Astrocyte (in vitro differentiated cells and primary cell): ENCODE measurements at regions not wholly inside any gene's neighbourhood (a gene's known extent, or its start where the extent isn't known, plus 50 kb on each side); places are given as distances from the start of the nearest gene placed in this dataset.
A peak's percentile ranks its signal among the peaks of the same experiment; 100 is the strongest.

Source experiments
- DNase-seq: peaks from one replicate; pipeline ENCODE4 v3.0.0-alpha.2; 2010; ENCODE audit warnings: low read depth
- FAIRE-seq: peaks from 2 replicates; lab custom pipeline; 2011; peaks lifted over from hg19 to GRCh38; lab: Jason Lieb, UNC
- H2AFZ ChIP-seq: 2 replicates; pipeline ENCODE4 v1.6.0; 2012; ENCODE audit warnings: low read depth, low read length, inconsistent platforms
- H3K27ac ChIP-seq: 2 replicates; pipeline ENCODE4 v1.5.1; 2011; ENCODE audit warnings: low read depth, low read length, inconsistent platforms
- H3K27me3 ChIP-seq: 2 replicates; pipeline ENCODE4 v1.6.0; 2011; ENCODE audit warnings: low read length, inconsistent platforms; ENCODE audit not compliant: insufficient read depth
- H3K36me3 ChIP-seq: 2 replicates; pipeline ENCODE4 v1.5.1; 2011; ENCODE audit warnings: low read length, inconsistent platforms; ENCODE audit not compliant: insufficient read depth
- H3K4me1 ChIP-seq: 2 replicates; pipeline ENCODE4 v1.5.1; 2011; ENCODE audit warnings: low read length, inconsistent platforms; ENCODE audit not compliant: insufficient read depth
- H3K4me2 ChIP-seq: 2 replicates; pipeline ENCODE4 v1.6.0; 2012; ENCODE audit warnings: low read length, inconsistent platforms
- H3K4me3 ChIP-seq: 2 replicates; pipeline ENCODE4 v1.5.1; 2011; ENCODE audit warnings: low read depth, mild to moderate bottlenecking, low read length, inconsistent platforms; ENCODE audit not compliant: insufficient read depth
- H3K79me2 ChIP-seq: 2 replicates; pipeline ENCODE4 v1.6.0; 2012; ENCODE audit warnings: mild to moderate bottlenecking, low read length, inconsistent platforms; ENCODE audit not compliant: insufficient read depth
- H3K9ac ChIP-seq: 2 replicates; pipeline ENCODE4 v1.6.0; 2012; ENCODE audit warnings: mild to moderate bottlenecking, low read length, inconsistent platforms
- H3K9me3 ChIP-seq: 2 replicates; pipeline ENCODE4 v1.5.1; 2012; ENCODE audit warnings: low read depth, mild to moderate bottlenecking, low read length, inconsistent platforms; ENCODE audit not compliant: insufficient read depth
- H4K20me1 ChIP-seq: 2 replicates; pipeline ENCODE4 v1.6.0; 2012; ENCODE audit warnings: low read length, inconsistent platforms; ENCODE audit not compliant: insufficient read depth
- H3K27ac Mint-ChIP-seq: one replicate; pipeline ENCODE4 v1.8.0; 2021; ENCODE audit warnings: mild to moderate bottlenecking, mixed read lengths; ENCODE audit not compliant: unreplicated experiment
- H3K27me3 Mint-ChIP-seq: one replicate; pipeline ENCODE4 v1.8.0; 2021; ENCODE audit warnings: low read depth, mixed read lengths; ENCODE audit not compliant: unreplicated experiment
- H3K36me3 Mint-ChIP-seq: one replicate; pipeline ENCODE4 v1.8.0; 2021; ENCODE audit warnings: low read depth, mixed read lengths; ENCODE audit not compliant: unreplicated experiment
- H3K4me1 Mint-ChIP-seq: one replicate; pipeline ENCODE4 v1.8.0; 2021; ENCODE audit warnings: low read depth, mixed read lengths; ENCODE audit not compliant: unreplicated experiment
- H3K4me3 Mint-ChIP-seq: one replicate; pipeline ENCODE4 v1.8.0; 2021; ENCODE audit warnings: mild to moderate bottlenecking, moderate library complexity, mixed read lengths; ENCODE audit not compliant: unreplicated experiment
- H3K9me3 Mint-ChIP-seq: one replicate; pipeline ENCODE4 v1.8.0; 2021; ENCODE audit warnings: mild to moderate bottlenecking, mixed read lengths; ENCODE audit not compliant: unreplicated experiment
- EZH2 ChIP-seq: IDR thresholded peaks from 2 replicates; pipeline ENCODE4 v1.6.1; 2012; ENCODE audit warnings: mild to moderate bottlenecking, low read length, inconsistent platforms; ENCODE audit not compliant: insufficient read depth
- TF ChIP-seq, protein P1 (sequence below): IDR thresholded peaks from 2 replicates; pipeline ENCODE4 v1.5.1; 2011; ENCODE audit warnings: low read depth, mild to moderate bottlenecking, inconsistent platforms, low read length, moderate library complexity; ENCODE audit not compliant: insufficient read depth

DNA sequence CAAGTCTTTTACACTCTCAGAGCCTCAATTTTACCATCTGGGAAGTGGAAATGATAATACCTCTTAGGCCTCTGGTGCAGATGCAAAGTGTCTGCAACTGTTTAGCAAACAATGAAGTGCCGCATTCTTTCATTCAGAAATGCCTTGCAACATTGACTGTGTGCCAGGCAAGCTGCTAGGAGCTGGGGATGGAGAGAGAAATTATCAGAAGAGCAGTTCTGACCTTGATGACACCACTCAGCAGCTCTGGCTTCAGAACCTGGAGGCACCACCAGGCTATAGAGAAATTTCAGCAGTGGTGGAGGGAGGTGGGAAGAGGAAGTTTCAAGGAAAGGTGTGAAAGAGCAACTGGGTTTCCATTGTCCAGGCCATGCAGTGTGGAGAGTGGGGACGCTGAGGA, 78.1 kb upstream of the HABP2 start:
- FAIRE-seq: peak; percentile 76
- Histone ChIP-seq H3K79me2 (no peaks in the 10 kb centered on the region), H3K4me3 (no peak overlapping the region), H4K20me1 (no peaks in the 10 kb centered on the region), H2AFZ (no peak overlapping the region), H3K27ac (no peak overlapping the region), H3K9ac (no peak overlapping the region), H3K4me2 (peak overlapping the region; percentile 46), H3K27me3 (no peaks in the 10 kb centered on the region), H3K9me3 (peaks cover 4% of the 10 kb centered on the region), H3K36me3 (no peaks in the 10 kb centered on the region), H3K4me1 (peaks cover 29% of the 10 kb centered on the region)
- Mint-ChIP-seq H3K27me3 (peaks cover 20% of the 10 kb centered on the region), H3K27ac (no peak overlapping the region), H3K9me3 (peaks cover 19% of the 10 kb centered on the region), H3K36me3 (peaks cover 8% of the 10 kb centered on the region), H3K4me3 (no peak overlapping the region), H3K4me1 (peaks cover 28% of the 10 kb centered on the region)
- TF ChIP-seq, protein P1, sequence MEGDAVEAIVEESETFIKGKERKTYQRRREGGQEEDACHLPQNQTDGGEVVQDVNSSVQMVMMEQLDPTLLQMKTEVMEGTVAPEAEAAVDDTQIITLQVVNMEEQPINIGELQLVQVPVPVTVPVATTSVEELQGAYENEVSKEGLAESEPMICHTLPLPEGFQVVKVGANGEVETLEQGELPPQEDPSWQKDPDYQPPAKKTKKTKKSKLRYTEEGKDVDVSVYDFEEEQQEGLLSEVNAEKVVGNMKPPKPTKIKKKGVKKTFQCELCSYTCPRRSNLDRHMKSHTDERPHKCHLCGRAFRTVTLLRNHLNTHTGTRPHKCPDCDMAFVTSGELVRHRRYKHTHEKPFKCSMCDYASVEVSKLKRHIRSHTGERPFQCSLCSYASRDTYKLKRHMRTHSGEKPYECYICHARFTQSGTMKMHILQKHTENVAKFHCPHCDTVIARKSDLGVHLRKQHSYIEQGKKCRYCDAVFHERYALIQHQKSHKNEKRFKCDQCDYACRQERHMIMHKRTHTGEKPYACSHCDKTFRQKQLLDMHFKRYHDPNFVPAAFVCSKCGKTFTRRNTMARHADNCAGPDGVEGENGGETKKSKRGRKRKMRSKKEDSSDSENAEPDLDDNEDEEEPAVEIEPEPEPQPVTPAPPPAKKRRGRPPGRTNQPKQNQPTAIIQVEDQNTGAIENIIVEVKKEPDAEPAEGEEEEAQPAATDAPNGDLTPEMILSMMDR: no peak
- no peak for TF ChIP-seq EZH2
- DNase-seq: no peak

DNA sequence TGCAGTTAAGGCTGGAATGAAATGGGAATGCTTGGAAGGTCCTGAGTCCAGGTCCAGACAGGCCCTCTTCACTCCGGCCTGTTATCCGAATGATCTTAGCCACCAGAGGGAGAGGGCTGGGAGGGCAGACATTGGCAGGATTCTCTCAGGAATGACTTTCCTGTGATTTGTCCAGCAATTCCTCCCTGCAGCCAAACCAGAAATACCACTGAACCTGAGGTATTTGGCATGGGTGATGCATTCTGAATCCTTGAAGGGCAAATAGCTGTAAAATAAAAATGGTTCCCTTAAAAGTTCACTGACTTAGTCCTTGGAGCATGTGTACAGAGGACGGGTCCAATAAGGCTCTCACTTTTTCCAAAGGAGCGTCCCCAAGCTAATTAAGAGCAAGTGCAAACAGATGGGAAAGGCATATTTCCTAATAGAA, 77.5 kb upstream of the HABP2 start:
- peaks cover 10% of the 10 kb centered on the region for H3K36me3 Mint-ChIP-seq

DNA sequence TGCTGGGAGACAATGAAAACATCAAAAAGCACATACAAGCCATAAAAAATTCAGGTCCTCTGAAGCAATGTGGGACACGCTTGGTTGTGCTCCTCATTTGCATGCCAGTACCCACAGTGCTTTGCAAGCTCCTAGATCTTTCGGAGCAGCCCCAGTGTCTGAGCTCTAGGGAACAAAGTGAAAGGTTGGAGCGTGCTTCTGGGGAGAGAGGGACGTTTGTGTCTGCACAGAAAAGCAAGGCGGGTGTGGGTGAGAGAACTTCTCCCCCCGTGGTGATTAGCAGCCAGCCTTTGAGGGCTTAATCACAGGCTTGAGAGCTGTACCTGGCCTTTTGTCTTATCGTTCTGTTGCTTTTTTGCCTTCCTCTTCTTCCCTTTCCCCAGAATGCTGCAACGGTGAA, 76.7 kb upstream of the HABP2 start:
- H3K36me3 Mint-ChIP-seq: peaks cover 10% of the 10 kb centered on the region
- no peak overlapping the region for H3K27ac ChIP-seq
- no peak for DNase-seq
- no peak overlapping the region for H3K9ac ChIP-seq
- peak; percentile 20 for FAIRE-seq
- peak overlapping the region; percentile 46 for H3K4me2 ChIP-seq
- H3K4me3 ChIP-seq: no peak overlapping the region
- peaks cover 34% of the 10 kb centered on the region for H3K9me3 Mint-ChIP-seq
- H3K27me3 Mint-ChIP-seq: peaks cover 14% of the 10 kb centered on the region
- peaks cover 29% of the 10 kb centered on the region for H3K4me1 ChIP-seq
- no peaks in the 10 kb centered on the region for H4K20me1 ChIP-seq
- no peak overlapping the region for H3K27ac Mint-ChIP-seq
- peak overlapping the region; percentile 38 for H2AFZ ChIP-seq
- no peaks in the 10 kb centered on the region for H3K79me2 ChIP-seq
- H3K4me1 Mint-ChIP-seq: peaks cover 28% of the 10 kb centered on the region
- H3K4me3 Mint-ChIP-seq: no peak overlapping the region
- H3K27me3 ChIP-seq: no peaks in the 10 kb centered on the region
- H3K36me3 ChIP-seq: no peaks in the 10 kb centered on the region
- H3K9me3 ChIP-seq: peaks cover 9% of the 10 kb centered on the region
- no peak for TF ChIP-seq EZH2
- TF ChIP-seq, protein P1: no peak

More for the DNA sequence above, 77.5 kb upstream of the HABP2 start:
- H3K27me3 ChIP-seq: no peaks in the 10 kb centered on the region
- H3K9ac ChIP-seq: no peak overlapping the region
- Mint-ChIP-seq H3K4me3 (no peak overlapping the region), H3K9me3 (peaks cover 26% of the 10 kb centered on the region), H3K4me1 (peaks cover 28% of the 10 kb centered on the region), H3K27me3 (peaks cover 18% of the 10 kb centered on the region), H3K27ac (peak overlapping the region; percentile 75)
- FAIRE-seq: peak; percentile 95
- H3K4me3 ChIP-seq: no peak overlapping the region
- TF ChIP-seq, protein P1: peak; percentile 16
- TF ChIP-seq EZH2: no peak
- H3K27ac ChIP-seq: peak overlapping the region; percentile 11
- peaks cover 6% of the 10 kb centered on the region for H3K9me3 ChIP-seq
- H4K20me1 ChIP-seq: no peaks in the 10 kb centered on the region
- H3K4me2 ChIP-seq: peak overlapping the region; percentile 46
- peaks cover 29% of the 10 kb centered on the region for H3K4me1 ChIP-seq
- peak; percentile 89 for DNase-seq
- no peaks in the 10 kb centered on the region for H3K36me3 ChIP-seq
- H3K79me2 ChIP-seq: no peaks in the 10 kb centered on the region
- H2AFZ ChIP-seq: no peak overlapping the region
